HG02840 (cell line): ENCODE measurements at regions not wholly inside any gene's neighbourhood (a gene's known extent, or its start where the extent isn't known, plus 50 kb on each side); places are given as distances from the start of the nearest gene placed in this dataset.
"Not testable (repeated sequence)": the region's sequence is repeated elsewhere in the genome, so short reads cannot be mapped to it uniquely, and the experiment has no call there.

Source experiments
- ATAC-seq: cut with Tn5 transposase; IDR thresholded peaks from one replicate; pipeline ENCODE4 v1.9.1; 2021; ENCODE audit warnings: mild to moderate bottlenecking, moderate library complexity, moderate number of reproducible peaks; ENCODE audit not compliant: unreplicated experiment, low FRiP score

DNA sequence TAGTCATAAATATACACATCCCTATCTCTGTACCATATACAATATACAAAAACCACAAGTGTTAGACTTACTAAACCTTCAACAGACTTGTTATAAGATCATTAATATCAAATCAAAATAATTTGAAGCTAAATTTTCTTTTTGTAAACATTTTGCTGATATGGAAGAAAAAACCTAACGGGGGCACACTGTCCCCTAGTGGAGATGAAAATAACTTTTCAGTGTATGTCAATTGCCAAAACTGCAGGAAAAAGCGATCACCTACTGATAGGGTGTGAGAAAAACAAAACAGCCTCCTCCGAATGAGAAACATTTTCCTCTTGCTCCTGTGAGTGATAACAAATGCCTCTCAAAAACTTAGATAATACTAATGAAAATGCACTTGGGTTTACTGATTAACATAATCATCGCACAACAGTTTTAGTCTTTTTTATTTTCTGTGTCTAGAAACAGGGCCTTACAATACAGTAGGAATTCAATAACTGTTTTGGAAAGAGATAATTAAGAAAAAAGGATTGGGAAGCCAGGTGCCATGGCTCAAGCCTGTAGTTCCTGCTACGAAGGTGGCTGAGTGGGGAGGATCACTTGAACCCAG is 322.7 kb downstream of the CRPPA start:
- no peak for ATAC-seq

DNA sequence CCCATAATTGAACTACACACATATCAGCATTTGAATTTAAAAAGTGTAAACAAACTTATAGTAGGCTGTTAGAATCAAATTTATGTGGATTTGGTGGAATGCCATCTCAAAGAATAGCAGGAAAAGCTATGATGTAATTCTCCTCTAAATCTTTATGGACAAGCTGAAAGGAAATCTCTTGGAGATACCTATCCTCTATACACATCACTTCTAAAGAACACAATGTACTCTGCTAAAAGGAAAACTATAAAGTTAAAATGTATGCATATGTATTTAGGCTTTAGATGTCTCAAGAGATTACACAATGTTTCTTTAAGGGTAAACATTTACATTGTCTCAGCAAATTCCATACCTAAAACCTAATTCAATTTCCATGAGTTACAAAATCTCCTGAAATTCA is 323.3 kb downstream of the CRPPA start:
- ATAC-seq, result no peak

DNA sequence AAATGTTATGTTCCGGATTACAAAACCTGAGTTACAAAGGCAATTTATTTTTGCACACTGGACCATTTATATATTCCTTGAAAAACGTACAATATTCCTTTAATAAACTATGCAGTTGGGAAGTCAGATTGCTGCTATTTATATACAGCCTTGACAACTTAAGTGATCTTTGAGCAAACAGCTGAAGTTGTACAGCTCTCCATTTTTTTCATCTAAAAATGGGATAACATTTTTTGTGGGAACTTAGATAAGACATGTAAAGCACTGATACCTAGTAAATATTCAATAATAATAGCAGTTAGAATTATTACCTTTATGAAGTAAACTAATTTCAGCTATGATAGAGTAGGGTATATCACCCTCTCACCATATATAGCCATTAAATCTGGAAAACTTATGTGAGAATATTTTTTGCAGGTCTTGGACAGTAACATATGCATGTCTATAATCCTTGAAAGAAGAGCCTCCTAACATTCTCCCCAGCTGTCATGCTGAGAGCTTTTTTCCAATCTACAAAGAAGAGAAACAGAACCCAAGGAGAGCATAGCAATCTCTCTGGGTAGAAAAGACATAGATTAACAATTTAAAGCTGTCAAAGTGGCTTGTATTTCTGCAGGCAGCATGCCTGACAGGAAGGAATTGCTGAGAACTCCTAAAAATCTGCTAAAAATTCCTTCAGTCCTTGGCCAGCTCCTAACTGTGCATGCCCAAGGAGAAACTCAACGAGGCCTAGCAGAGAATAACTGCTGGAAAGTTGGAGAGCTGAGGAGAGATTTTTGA is 326.0 kb downstream of the CRPPA start:
- no peak for ATAC-seq

DNA sequence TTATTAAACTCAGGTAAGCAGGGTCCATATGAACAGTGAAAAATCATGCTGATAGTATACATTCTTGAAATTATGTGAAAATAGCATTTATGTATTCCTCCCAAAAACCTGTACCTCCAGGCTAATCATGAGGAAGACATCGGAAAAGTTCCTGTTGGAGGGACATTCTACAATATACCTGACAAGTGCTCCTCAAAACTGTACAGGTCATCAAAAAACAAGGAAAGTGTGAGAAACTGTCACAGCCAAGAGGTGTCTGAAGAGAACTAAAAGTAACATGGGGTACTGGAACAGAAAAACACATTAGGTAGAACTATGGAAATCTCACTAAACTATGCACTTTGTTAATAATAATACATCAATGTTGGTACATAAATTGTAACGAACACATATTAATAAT is 326.7 kb downstream of the CRPPA start:
- no peak for ATAC-seq

DNA sequence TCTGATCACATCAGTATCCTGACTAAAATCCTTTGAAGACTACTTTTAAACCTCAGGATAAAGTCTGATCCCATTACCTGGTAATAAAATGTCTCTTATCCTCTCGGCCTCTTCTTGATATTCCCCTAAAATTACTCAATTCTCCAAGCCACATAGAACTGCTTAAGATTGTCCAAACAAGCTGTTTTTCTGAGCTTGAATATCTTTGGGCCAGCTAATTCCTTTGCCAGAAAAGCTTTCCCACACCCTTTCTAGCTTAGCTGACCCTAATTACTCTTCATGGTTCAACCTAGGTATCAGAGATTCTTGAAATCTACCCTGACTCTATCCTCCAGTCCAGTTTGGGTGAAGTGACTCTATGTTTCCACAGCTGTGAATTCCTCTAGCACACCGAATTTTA is 328.6 kb downstream of the CRPPA start:
- no peak for ATAC-seq

DNA sequence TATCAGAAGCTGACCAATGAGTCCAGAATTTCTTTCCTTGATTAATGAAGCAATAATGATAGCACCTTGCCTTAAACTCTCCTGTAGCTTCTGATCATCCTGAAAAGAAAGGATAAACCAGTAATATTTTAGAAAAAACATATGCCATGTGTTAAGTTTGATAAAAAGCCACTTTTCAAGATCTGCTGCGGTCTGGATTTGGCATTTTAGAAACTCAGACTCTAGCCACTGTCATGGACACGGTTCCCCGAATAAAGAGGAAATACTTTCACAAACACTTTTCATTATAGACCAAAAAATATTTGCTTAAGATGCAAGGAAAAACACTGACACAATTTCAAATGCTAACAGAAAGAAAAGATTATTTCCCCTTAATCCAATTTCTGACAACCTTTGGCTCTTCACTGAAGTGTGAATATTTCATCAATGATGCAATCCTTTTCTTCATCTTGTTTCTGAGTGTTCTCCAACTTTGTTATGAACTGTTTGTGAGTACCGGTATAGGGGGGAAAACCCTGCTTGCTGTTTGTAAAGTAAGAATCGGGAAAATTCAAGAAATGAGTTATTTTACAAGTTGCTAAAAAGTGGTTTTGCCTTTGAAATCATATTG is 329.5 kb downstream of the CRPPA start:
- no peak for ATAC-seq

DNA sequence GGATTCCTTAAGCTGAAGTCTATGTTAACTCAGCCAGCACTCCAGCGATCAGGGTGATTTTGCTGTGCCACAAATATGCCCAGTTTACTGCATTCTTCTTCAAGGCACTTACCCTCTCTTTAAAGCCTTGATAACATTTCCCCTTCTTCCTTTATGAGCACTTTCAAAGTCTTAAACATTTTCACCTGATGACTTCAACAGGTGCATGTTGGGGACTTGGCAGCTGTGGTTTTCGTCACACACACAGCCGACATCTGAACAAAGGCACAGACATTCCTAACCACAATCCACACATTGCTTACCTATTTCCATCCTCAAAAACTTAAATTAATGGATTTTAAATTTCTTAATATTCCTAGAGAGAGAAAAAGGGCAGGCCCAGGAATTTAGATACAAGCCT is 331.5 kb downstream of the CRPPA start:
- ATAC-seq, result no peak

DNA sequence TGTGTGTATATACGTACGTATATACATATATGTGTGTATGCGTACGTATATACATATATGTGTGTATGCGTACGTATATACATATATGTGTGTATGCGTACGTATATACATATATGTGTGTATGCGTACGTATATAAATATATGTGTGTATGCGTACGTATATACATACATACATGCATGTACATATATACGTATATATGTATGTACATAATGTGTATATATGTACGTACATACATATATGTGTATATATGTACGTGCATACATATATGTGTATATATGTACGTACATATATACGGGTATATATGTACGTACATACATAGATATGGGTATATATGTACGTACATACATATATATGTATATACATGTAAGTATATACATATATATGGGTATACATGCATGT is 332.1 kb downstream of the CRPPA start:
- no peak for ATAC-seq

DNA sequence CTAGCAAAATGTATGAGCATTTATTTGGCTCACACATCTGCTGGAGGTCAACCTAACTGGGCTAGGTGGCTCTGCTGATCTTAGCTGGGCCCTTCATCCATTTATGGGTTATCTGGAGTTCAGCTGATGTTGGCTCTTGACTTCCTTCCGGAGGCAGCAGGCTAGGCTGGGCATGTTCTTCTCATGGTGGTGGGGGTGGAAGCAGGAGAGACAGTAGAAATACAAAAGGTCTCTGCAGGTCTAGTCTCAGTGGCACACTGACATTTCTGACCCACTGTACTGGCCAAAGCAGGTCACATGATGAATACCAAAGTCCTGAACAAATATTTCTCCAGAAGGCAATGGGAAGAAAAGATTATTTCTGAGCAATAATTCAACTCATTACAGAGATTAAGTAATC is 334.6 kb downstream of the CRPPA start:
- no peak for ATAC-seq

DNA sequence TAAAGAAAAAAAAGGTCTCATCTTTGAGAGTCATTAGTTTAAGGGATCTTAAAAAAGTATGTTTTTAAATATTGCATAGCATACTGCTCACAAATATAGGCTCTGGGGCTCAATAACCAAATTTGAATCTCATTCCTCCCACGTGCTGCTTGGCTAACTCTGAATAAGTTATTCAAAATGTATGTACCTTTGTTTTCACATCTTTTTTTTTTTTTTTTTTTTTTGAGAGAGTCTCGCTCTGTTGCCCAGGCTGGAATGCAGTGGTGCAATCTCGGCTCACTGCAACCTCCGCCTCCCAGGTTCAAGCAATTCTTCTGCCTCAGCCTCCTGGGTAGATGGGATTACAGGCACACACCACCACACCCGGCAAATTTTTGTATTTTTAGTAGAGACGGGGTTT is 335.6 kb downstream of the CRPPA start:
- not testable (repeated sequence) for ATAC-seq

DNA sequence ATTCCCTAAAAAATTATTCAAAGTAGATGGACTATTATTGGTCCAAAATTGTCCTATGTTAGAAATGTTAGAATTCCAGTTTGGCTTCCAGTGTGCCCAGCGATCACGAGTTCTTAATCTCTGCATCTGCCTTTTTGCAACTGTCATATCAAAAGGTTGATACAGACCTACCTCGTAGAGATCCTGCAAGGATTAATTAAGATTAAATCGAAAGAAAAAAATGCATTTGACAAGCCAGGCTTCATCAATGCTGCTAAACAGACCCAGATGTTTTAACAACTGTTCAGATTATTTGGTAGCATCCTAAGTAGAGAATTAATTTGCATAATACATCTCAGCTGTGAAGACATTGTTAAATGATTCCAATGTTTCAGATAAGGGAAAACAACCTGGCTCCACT is 336.5 kb downstream of the CRPPA start:
- no peak for ATAC-seq

DNA sequence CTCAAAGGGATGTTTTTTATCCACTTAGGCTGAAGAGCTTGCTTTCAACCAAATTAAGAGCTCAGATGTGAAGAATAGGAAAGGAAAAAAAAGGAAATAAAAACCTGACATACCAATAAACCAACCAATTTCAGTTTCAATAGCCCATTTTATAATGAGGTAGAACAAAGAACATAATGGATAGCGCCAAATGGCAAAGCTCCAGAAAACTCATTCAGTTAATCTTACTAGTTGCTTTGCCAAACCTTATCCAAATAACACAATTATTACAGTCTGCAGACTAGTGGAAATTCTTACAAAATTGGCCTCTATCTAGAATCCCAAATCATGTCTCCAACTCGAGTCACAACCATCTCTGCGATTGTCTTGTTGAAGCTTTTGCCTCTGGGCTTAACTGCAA is 337.0 kb downstream of the CRPPA start:
- no peak for ATAC-seq

DNA sequence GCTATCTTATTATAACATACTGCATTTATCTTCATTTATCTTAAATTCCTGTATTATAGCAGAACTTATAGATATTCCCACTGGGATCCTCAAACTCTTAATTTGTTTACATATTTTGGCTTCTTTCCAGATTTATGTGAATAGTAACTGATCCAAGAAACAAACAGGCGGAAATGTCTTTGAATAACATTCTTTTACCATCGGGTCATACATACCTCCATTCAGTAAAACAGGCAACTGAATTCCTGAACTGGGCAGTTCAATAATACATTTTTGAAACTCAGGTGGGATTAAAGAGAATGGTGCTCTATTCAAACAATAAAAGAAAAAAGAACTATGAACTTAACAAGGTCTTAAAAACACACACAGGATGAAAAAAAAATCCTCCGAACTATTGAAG is 337.4 kb downstream of the CRPPA start:
- ATAC-seq, result no peak

DNA sequence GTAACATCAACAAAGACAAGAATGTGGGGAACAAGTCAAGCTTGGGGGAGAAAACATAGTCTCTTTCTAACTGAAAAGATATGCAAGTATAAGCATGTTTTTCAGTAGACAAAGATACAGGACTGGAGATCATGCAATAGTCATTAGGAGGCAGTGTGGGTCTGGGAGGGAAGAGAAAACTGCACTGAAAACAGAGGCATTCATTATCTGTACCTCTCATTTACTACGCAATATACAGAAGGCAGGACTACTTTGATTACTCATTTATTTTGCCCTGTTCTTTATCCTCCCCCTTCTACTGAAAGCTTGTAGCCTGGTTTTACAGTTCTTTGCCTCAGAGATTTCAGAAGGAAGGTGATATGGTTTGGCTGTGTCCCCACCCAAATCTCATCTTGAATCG is 341.2 kb downstream of the CRPPA start:
- no peak for ATAC-seq

DNA sequence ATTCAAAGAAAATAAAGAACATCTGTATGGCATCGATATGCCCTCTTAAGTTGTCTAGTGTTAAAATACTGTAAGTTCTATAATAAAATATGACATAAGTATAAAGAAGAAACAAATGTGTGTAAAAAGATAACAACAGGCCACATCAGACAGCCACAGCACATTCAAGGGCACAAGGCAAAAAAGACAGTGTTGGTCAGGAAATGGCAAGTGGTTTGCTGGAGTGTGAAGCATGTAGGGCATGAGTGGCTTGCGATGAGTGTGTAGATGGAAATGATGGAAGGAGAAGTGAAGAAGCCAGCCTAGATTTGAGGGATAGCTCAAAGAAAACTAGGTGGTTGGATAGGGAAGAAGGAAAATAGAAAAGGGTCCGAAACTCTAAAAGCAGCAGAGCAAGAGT is 341.6 kb downstream of the CRPPA start:
- ATAC-seq, result no peak

DNA sequence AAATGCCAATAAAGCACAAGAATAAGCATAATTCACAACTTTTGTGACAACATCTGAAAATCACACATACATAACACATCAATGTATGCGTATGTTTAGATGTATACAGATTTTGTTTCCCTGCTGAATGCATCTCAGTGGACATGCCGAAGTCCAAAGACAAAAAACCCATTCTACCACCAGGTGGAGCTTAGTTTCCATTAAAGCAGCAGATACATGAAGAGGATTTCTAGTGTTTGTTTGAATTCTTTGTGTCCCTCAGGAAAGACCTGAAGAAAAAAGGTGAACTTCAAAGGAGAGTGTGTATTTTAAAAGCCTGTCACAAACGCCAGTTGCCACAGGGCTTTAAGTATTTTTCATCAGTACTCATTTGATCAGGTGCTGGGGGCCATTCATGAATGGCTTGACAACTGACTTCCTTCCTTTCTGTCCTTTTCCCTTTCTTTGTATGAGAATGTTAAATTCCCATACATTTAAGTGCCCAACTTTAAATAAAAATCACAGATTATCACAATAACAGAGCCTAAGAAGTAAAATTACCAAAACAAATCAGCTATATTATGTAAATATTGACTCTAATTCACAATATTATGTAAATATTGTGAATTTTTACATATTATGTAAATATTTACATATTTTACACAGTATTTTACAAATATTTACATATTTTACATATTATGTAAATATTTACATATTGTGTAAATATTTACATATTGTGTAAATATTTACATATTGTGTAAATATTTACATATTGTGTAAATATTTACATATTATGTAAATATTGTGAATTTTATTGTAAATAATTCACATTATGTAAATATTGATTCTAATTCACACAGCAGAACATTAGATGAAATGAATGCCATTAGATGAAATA is 343.0 kb downstream of the CRPPA start:
- peak; percentile 60 for ATAC-seq

DNA sequence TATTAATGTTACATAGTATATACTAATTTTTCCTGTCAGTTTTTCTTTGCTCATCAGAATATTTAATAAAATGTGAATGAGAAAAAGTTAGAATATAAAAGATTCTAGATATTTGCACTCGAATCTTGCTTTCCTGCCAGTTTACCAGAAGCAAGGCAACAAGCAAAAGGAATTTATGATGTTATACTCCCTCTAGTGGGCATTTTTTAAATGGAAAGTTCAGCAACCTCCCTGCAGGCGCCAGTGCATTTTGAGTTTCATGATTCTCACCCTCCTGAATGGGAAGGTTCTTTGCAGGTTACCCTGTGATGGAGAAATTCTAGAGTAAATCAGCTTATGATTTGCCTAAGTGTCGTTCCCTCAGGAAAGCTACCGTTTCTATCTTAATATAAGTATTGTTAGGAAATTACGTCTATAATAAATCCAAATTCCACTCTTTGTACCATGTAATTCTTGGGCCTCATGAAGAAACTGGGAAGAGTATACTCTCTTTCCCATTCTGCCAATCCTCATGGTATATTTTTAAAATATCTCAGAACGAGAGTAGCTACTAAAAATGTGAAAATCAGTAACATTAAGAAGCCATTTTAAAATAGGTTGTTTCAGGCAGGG is 350.0 kb downstream of the CRPPA start:
- ATAC-seq, result no peak

DNA sequence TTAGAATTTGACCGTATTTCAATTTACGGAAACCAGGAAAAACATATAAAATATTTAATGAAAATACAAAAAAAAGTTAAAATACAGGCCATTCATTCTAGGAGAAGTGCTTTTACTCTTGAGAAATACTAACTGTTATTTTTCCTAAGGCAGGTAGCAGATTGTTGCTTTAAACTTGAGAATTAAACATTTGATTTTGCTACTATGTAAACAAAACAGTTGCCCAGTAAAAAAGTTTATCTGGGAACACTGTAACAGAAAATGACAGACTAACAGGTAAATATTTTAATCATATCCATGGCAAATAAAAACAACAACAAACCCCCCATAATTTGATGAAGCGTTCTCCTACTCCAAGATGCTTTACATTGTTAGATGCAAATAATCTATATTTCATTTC is 350.5 kb downstream of the CRPPA start:
- ATAC-seq, result no peak

DNA sequence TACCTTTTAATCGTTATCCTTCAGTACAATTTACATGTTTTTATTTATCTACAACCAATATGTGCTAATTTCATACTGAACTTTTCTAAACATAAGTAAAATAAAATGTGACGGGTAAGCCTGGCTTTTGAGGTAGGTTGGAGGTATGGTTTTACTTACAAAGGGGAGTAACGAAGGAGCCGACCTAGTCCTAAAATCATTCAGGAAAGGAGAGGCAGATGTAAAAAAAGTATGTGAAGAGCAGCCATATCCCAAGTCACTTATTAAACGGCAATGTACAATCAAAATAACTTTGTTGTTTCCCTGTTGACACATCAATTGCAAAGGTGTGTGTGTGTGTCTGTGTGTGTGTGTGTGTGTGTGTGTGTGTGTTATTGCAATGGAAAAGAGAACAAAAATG is 351.3 kb downstream of the CRPPA start:
- ATAC-seq, result no peak

DNA sequence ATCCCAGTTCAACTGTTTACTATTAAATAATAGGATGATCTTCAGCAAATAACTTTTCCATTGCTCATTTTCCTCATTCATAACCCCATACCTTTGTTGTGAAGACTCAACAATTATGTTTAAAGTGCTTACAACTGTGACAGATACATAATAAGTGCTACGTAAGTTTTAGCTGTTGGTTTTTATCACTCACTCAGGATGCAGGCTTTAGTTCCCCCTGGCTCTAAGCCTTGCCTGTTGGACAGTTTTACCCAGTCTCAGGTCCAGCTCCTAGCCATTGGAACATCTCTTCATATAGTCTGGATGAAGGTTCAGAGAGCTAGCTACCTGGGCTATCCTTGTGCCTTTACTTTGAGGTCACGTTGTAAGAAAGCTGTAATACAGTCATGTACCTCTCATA is 353.2 kb downstream of the CRPPA start:
- no peak for ATAC-seq

DNA sequence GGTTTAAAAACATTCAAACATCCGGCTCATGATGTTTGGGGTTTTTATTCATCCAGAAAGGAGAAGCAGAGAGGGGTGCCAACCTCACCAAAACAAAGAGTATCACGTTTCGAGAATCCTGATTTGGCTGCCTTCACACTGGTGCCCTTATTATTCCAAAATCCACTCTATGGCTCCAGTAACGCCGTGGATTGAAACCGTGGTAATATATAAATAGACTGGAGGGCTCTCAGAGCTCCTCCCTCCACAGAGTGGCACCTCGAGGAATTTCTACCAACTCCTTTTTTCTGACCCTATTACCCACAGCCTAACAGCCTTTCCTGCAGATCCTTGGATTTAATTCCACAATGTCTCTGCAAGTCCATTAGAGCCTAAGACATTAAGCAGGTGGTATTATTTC is 353.6 kb downstream of the CRPPA start:
- ATAC-seq, result no peak
